ENCODE measurements at regions not wholly inside any gene's neighbourhood (a gene's known extent, or its start where the extent isn't known, plus 50 kb on each side); places are given as distances from the start of the nearest gene placed in this dataset.

- H3K79me2 ChIP-seq (ENCODE audit: insufficient read depth, low read length) = no peaks in the 10 kb centered on the region
- H3K4me3 ChIP-seq (ENCODE audit: low read length, poor library complexity, severe bottlenecking) = no peak overlapping the region
- H3K36me3 ChIP-seq (ENCODE audit: insufficient read depth, low read length) = no peaks in the 10 kb centered on the region
- H3F3A ChIP-seq (ENCODE audit: low read depth) = no peaks in the 10 kb centered on the region
- H3K4me1 ChIP-seq (ENCODE audit: insufficient read depth, low read length, poor library complexity, severe bottlenecking) = no peaks in the 10 kb centered on the region
- H3K9ac ChIP-seq (ENCODE audit: low read depth, low read length, poor library complexity, severe bottlenecking) = no peak overlapping the region
- no peak for TF ChIP-seq EZH2phosphoT487 (IDR thresholded peaks at IDR 0.05; ENCODE audit: borderline replicate concordance)
- TF ChIP-seq, protein P1, sequence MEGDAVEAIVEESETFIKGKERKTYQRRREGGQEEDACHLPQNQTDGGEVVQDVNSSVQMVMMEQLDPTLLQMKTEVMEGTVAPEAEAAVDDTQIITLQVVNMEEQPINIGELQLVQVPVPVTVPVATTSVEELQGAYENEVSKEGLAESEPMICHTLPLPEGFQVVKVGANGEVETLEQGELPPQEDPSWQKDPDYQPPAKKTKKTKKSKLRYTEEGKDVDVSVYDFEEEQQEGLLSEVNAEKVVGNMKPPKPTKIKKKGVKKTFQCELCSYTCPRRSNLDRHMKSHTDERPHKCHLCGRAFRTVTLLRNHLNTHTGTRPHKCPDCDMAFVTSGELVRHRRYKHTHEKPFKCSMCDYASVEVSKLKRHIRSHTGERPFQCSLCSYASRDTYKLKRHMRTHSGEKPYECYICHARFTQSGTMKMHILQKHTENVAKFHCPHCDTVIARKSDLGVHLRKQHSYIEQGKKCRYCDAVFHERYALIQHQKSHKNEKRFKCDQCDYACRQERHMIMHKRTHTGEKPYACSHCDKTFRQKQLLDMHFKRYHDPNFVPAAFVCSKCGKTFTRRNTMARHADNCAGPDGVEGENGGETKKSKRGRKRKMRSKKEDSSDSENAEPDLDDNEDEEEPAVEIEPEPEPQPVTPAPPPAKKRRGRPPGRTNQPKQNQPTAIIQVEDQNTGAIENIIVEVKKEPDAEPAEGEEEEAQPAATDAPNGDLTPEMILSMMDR (conservative IDR thresholded peaks at IDR 0.05; ENCODE audit: low read length) = no peak
- H3K9me3 ChIP-seq (ENCODE audit: insufficient read depth, low read depth, low read length) = no peaks in the 10 kb centered on the region
- no peaks in the 10 kb centered on the region for H4K20me1 ChIP-seq (ENCODE audit: insufficient read depth, low read length, poor library complexity, severe bottlenecking)
- H3K4me2 ChIP-seq (ENCODE audit: low read depth, low read length, poor library complexity, severe bottlenecking) = no peak overlapping the region
- no peaks in the 10 kb centered on the region for H3K27me3 ChIP-seq (ENCODE audit: insufficient read depth, low read length, poor library complexity, severe bottlenecking)
- H3K9me2 ChIP-seq (replicated peaks; ENCODE audit: low read depth, low read length) = no peaks in the 10 kb centered on the region
- no peak overlapping the region for H2AFZ ChIP-seq (ENCODE audit: low read length)
These were observed 61.7 kb upstream of the PPP1R2C start for GRCh38 chrX:42839632-42840031.

DNA sequence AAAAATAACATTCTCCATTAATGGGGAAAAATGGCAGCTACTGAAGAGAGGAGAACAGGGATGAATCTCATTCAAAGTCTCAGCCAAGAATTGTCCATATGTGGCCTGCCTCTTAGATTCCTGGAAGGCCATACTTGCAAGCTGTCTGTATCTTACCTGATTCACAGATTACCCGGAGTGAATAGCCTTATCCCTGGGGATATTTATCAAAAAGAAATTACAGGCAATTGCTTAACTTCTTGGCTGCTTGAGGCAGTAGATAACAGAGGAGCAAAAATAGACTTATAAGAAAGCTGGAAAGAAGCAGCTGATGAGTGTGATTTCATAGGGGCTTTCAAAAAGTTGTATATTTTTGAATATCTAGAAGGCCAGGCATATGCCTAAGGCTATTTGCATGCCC lies 68.8 kb upstream of the PPP1R2C start:
- TF ChIP-seq, protein P1 (conservative IDR thresholded peaks at IDR 0.05; ENCODE audit: low read length) = no peak
- TF ChIP-seq EZH2phosphoT487 (IDR thresholded peaks at IDR 0.05; ENCODE audit: borderline replicate concordance) = no peak
- no peaks in the 10 kb centered on the region for H3K79me2 ChIP-seq (ENCODE audit: insufficient read depth, low read length)
- H3K27me3 ChIP-seq (ENCODE audit: insufficient read depth, low read length, poor library complexity, severe bottlenecking) = no peaks in the 10 kb centered on the region
- H3K36me3 ChIP-seq (ENCODE audit: insufficient read depth, low read length) = no peaks in the 10 kb centered on the region
- no peaks in the 10 kb centered on the region for H3K4me1 ChIP-seq (ENCODE audit: insufficient read depth, low read length, poor library complexity, severe bottlenecking)
- H3K9me2 ChIP-seq (replicated peaks; ENCODE audit: low read depth, low read length) = no peaks in the 10 kb centered on the region
- no peaks in the 10 kb centered on the region for H4K20me1 ChIP-seq (ENCODE audit: insufficient read depth, low read length, poor library complexity, severe bottlenecking)
- no peak overlapping the region for H3K9ac ChIP-seq (ENCODE audit: low read depth, low read length, poor library complexity, severe bottlenecking)
- H2AFZ ChIP-seq (ENCODE audit: low read length) = no peak overlapping the region
- H3K4me2 ChIP-seq (ENCODE audit: low read depth, low read length, poor library complexity, severe bottlenecking) = no peak overlapping the region
- no peaks in the 10 kb centered on the region for H3K9me3 ChIP-seq (ENCODE audit: insufficient read depth, low read depth, low read length)
- no peak overlapping the region for H3K4me3 ChIP-seq (ENCODE audit: low read length, poor library complexity, severe bottlenecking)
- H3F3A ChIP-seq (ENCODE audit: low read depth) = no peaks in the 10 kb centered on the region

DNA sequence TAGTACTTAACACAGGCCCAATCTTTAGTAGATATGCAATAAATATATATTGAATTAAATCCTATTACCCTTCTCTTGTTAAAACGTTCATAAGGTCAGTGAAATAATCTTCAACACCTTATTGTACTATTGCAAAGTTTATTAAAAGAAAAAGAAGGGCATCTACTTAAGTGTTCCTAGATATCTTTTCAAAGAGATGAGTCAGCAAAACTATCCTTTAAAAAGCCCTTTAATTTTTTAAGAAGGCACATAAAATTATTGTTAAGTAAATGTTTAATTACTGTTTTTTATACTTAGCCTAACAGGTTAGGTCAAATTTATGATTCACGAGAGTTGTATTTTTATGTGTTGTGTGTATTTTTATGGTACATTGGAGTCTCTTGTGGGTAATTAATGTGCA lies 77.3 kb upstream of the PPP1R2C start:
- Histone ChIP-seq H3K36me3 (ENCODE audit: insufficient read depth, low read length) (no peaks in the 10 kb centered on the region), H2AFZ (ENCODE audit: low read length) (no peak overlapping the region), H3K79me2 (ENCODE audit: insufficient read depth, low read length) (no peaks in the 10 kb centered on the region), H3K4me1 (ENCODE audit: insufficient read depth, low read length, poor library complexity, severe bottlenecking) (no peaks in the 10 kb centered on the region), H3K4me3 (ENCODE audit: low read length, poor library complexity, severe bottlenecking) (no peak overlapping the region), H3F3A (ENCODE audit: low read depth) (no peaks in the 10 kb centered on the region), H3K9ac (ENCODE audit: low read depth, low read length, poor library complexity, severe bottlenecking) (no peak overlapping the region), H3K9me3 (ENCODE audit: insufficient read depth, low read depth, low read length) (no peaks in the 10 kb centered on the region), H3K27me3 (ENCODE audit: insufficient read depth, low read length, poor library complexity, severe bottlenecking) (no peaks in the 10 kb centered on the region), H3K9me2 (replicated peaks; ENCODE audit: low read depth, low read length) (no peaks in the 10 kb centered on the region), H4K20me1 (ENCODE audit: insufficient read depth, low read length, poor library complexity, severe bottlenecking) (no peaks in the 10 kb centered on the region), H3K4me2 (ENCODE audit: low read depth, low read length, poor library complexity, severe bottlenecking) (no peak overlapping the region)
- no peak for TF ChIP-seq EZH2phosphoT487 (IDR thresholded peaks at IDR 0.05; ENCODE audit: borderline replicate concordance)
- TF ChIP-seq, protein P1 (conservative IDR thresholded peaks at IDR 0.05; ENCODE audit: low read length) = no peak
